ENCODE measurements at regions not wholly inside any gene's neighbourhood (a gene's known extent, or its start where the extent isn't known, plus 50 kb on each side); places are given as distances from the start of the nearest gene placed in this dataset.

DNA sequence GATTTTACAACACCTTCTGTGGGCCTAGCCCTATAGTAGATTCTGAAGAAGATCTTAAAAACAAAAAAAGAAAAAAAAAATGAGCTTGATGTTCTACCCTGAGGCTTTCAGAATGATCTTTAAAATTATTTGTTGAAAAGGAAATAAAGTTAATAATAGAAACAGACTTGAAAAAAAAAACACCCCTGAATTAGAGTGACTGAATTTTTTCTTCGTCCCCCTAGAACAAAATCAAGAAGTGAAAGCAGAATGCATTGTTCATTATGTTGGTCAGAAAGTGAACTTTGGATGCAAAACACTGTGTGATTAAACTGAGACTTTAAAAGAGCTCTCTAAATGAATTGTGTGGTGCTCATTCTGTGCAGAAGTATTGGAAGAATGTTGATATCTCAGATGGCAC is 1384.4 kb upstream of the PIK3C3 start:
- no peak overlapping the region for H2AFZ ChIP-seq (ENCODE audit: low read depth, low read length)
- TF ChIP-seq GATA2 (IDR thresholded peaks at IDR 0.05; ENCODE audit: insufficient read depth, insufficient read length, low read depth, low read length) = no peak
- no peak for TF ChIP-seq POLR2AphosphoS5 (IDR thresholded peaks at IDR 0.05; ENCODE audit: insufficient read depth, low read depth, low read length)
- no peak for TF ChIP-seq JUN (IDR thresholded peaks at IDR 0.05; ENCODE audit: borderline replicate concordance, insufficient read depth, insufficient read length, low read depth)
- H3K27me3 ChIP-seq (ENCODE audit: control insufficient read depth in 2 of 2, insufficient read depth in 2 of 2, low read length in 2 of 2) = no peaks in the 10 kb centered on the region
- intact Hi-C loops (cut with micrococcal nuclease) = no loop called here
- H3K36me3 ChIP-seq (ENCODE audit: control insufficient read depth in 2 of 2, extremely low read depth in 1 of 2, insufficient read depth in 2 of 2, low read length in 2 of 2) = no peaks in the 10 kb centered on the region
- no peaks in the 10 kb centered on the region for H4K20me1 ChIP-seq (replicated peaks; ENCODE audit: control insufficient read depth, extremely low read depth, insufficient read depth, low read length)
- no TSS peak for BruUV-seq (replicated peaks)
- H3K27ac ChIP-seq (ENCODE audit: insufficient read depth, low read depth, low read length) = no peak overlapping the region
- no peak for FAIRE-seq
- H3K9me3 ChIP-seq (replicated peaks; ENCODE audit: control insufficient read depth, insufficient read depth, low read length) = no peaks in the 10 kb centered on the region
- no peak overlapping the region for H3K4me2 ChIP-seq (ENCODE audit: insufficient read depth, low read length)
- dilution Hi-C loops (cut with MboI; ENCODE audit: extremely low pct_ligation_motif_present, low sequenced_read_pairs) = no loop called here
- CTCF ChIA-PET = no interaction called here
- no peak overlapping the region for H3K4me3 ChIP-seq (replicated peaks in 1 of 3; ENCODE audit: insufficient read depth in 1 of 3, low read depth in 1 of 3, low read length in 3 of 3)
- no peaks in the 10 kb centered on the region for H3K4me1 ChIP-seq (ENCODE audit: control insufficient read depth, extremely low read depth, insufficient read depth, low read length)
- no peak for DNase-seq (ENCODE audit: low read depth, low spot score)
- no peak overlapping the region for H3K9ac ChIP-seq (replicated peaks; ENCODE audit: extremely low read depth, insufficient read depth, low read length)
- no peaks in the 10 kb centered on the region for H3K79me2 ChIP-seq (ENCODE audit: control insufficient read depth, insufficient read depth, low read length)
- no peaks in the 10 kb centered on the region for H3K9me1 ChIP-seq (replicated peaks; ENCODE audit: control insufficient read depth, extremely low read depth, insufficient read depth, low read length)
- POLR2A ChIA-PET = no interaction called here

- POLR2A ChIA-PET = no interaction called here
- dilution Hi-C loops (cut with MboI; ENCODE audit: extremely low pct_ligation_motif_present, low sequenced_read_pairs) = no loop called here
- H3K36me3 ChIP-seq (ENCODE audit: control insufficient read depth in 2 of 2, extremely low read depth in 1 of 2, insufficient read depth in 2 of 2, low read length in 2 of 2) = no peaks in the 10 kb centered on the region
Observed at GRCh38 chr18:40569605-40570004, 1385.4 kb upstream of the PIK3C3 start.

More at GRCh38 chr18:40569605-40570004, 1385.4 kb upstream of the PIK3C3 start:
- no peak overlapping the region for H3K27ac ChIP-seq (ENCODE audit: insufficient read depth, low read depth, low read length)
- no peak overlapping the region for H2AFZ ChIP-seq (ENCODE audit: low read depth, low read length)
- TF ChIP-seq, protein P1, sequence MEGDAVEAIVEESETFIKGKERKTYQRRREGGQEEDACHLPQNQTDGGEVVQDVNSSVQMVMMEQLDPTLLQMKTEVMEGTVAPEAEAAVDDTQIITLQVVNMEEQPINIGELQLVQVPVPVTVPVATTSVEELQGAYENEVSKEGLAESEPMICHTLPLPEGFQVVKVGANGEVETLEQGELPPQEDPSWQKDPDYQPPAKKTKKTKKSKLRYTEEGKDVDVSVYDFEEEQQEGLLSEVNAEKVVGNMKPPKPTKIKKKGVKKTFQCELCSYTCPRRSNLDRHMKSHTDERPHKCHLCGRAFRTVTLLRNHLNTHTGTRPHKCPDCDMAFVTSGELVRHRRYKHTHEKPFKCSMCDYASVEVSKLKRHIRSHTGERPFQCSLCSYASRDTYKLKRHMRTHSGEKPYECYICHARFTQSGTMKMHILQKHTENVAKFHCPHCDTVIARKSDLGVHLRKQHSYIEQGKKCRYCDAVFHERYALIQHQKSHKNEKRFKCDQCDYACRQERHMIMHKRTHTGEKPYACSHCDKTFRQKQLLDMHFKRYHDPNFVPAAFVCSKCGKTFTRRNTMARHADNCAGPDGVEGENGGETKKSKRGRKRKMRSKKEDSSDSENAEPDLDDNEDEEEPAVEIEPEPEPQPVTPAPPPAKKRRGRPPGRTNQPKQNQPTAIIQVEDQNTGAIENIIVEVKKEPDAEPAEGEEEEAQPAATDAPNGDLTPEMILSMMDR (IDR thresholded peaks at IDR 0.05; ENCODE audit: extremely low read depth in 1 of 2, insufficient read depth in 1 of 2, low read depth in 1 of 2, low read length in 2 of 2) = no peak
- no peak for TF ChIP-seq JUN (IDR thresholded peaks at IDR 0.05; ENCODE audit: borderline replicate concordance, insufficient read depth, insufficient read length, low read depth)
- no peak for TF ChIP-seq POLR2AphosphoS5 (IDR thresholded peaks at IDR 0.05; ENCODE audit: insufficient read depth, low read depth, low read length)
- TF ChIP-seq POLR2A (IDR thresholded peaks at IDR 0.05; ENCODE audit: low read depth, low read length) = no peak
- no peak for TF ChIP-seq FOS (IDR thresholded peaks at IDR 0.05; ENCODE audit: borderline replicate concordance, insufficient read depth, low read length)
- TF ChIP-seq EZH2 (IDR thresholded peaks at IDR 0.05; ENCODE audit: borderline replicate concordance, low read depth, low read length, severe bottlenecking) = no peak
- no peak for TF ChIP-seq MAX (IDR thresholded peaks at IDR 0.05; ENCODE audit: insufficient read depth, insufficient read length)
- no peak for TF ChIP-seq GATA2 (IDR thresholded peaks at IDR 0.05; ENCODE audit: insufficient read depth, insufficient read length, low read depth, low read length)
- TF ChIP-seq MYC (IDR thresholded peaks at IDR 0.05; ENCODE audit: low read depth, low read length) = no peak
- no TSS peak for BruUV-seq (replicated peaks)
- CTCF ChIA-PET = no interaction called here
- no peaks in the 10 kb centered on the region for H3K27me3 ChIP-seq (ENCODE audit: control insufficient read depth in 2 of 2, insufficient read depth in 2 of 2, low read length in 2 of 2)
- no peak for DNase-seq (ENCODE audit: low read depth, low spot score)
- intact Hi-C loops (cut with micrococcal nuclease) = no loop called here
- H3K9ac ChIP-seq (replicated peaks; ENCODE audit: extremely low read depth, insufficient read depth, low read length) = no peak overlapping the region
- H3K4me3 ChIP-seq (replicated peaks in 1 of 3; ENCODE audit: insufficient read depth in 1 of 3, low read depth in 1 of 3, low read length in 3 of 3) = no peak overlapping the region
- no peaks in the 10 kb centered on the region for H3K4me1 ChIP-seq (ENCODE audit: control insufficient read depth, extremely low read depth, insufficient read depth, low read length)
- no peaks in the 10 kb centered on the region for H3K9me1 ChIP-seq (replicated peaks; ENCODE audit: control insufficient read depth, extremely low read depth, insufficient read depth, low read length)
- no peaks in the 10 kb centered on the region for H3K9me3 ChIP-seq (replicated peaks; ENCODE audit: control insufficient read depth, insufficient read depth, low read length)
- FAIRE-seq = no peak
- H3K4me2 ChIP-seq (ENCODE audit: insufficient read depth, low read length) = no peak overlapping the region
- H4K20me1 ChIP-seq (replicated peaks; ENCODE audit: control insufficient read depth, extremely low read depth, insufficient read depth, low read length) = no peaks in the 10 kb centered on the region
- no peaks in the 10 kb centered on the region for H3K79me2 ChIP-seq (ENCODE audit: control insufficient read depth, insufficient read depth, low read length)

Data from endothelial cell of umbilical vein (primary cell).